ENCODE measurements at regions not wholly inside any gene's neighbourhood (a gene's known extent, or its start where the extent isn't known, plus 50 kb on each side); places are given as distances from the start of the nearest gene placed in this dataset.

DNA sequence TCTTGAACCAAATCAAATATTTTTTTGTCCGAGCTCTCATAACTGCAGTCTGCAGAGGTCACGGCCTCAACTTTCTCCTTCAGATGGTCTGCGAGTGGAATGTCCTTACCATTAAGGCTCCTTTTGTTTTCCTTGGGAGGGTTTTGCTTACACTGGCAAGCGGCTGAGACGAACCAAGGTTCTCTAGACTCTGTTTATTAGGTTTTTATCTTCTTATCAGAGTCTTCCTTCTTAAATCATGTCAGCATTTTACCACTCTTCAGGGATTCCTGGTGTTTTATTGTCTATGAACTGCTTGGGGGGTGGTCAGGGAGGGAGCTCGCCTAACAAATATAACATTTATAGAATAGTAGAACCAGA is 773.7 kb upstream of the NR2F2 start:
- Histone ChIP-seq H3K36me3 (no peaks in the 10 kb centered on the region), H3K9me3 (no peaks in the 10 kb centered on the region), H3K4me3 (no peak overlapping the region), H3K4me1 (no peaks in the 10 kb centered on the region), H3K27me3 (no peaks in the 10 kb centered on the region), H3K27ac (no peak overlapping the region)
- intact Hi-C loops (cut with DNase I): no loop called here
- no peak for DNase-seq
- TF ChIP-seq, protein P1, sequence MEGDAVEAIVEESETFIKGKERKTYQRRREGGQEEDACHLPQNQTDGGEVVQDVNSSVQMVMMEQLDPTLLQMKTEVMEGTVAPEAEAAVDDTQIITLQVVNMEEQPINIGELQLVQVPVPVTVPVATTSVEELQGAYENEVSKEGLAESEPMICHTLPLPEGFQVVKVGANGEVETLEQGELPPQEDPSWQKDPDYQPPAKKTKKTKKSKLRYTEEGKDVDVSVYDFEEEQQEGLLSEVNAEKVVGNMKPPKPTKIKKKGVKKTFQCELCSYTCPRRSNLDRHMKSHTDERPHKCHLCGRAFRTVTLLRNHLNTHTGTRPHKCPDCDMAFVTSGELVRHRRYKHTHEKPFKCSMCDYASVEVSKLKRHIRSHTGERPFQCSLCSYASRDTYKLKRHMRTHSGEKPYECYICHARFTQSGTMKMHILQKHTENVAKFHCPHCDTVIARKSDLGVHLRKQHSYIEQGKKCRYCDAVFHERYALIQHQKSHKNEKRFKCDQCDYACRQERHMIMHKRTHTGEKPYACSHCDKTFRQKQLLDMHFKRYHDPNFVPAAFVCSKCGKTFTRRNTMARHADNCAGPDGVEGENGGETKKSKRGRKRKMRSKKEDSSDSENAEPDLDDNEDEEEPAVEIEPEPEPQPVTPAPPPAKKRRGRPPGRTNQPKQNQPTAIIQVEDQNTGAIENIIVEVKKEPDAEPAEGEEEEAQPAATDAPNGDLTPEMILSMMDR (IDR thresholded peaks at IDR 0.05): no peak
- no peak for ATAC-seq

GRCh38 chr15:95557226-95558046 is 773.1 kb upstream of the NR2F2 start:
- TF ChIP-seq, protein P1 (IDR thresholded peaks at IDR 0.05): no peak
- peak overlapping the region in 1 of 2 donors; percentile 45 for H3K27ac ChIP-seq

DNA sequence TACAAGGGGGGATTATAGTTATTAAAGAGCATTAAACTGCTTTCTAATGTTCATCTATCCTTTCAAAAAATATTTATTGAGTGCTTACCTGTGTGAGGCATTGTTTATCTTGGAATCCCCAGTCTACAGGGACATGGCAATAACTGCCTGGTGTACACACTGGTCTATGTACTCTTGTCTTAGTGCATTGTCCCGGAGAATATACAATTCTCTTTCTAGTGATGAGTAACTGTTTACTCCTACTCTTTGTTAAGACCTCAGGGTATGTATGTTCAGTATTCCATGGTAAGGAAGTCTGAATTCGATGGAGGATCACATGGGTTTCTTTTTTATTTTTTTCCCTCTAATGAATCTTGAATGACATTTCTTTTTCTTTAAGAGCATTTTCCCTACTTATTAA is 772.4 kb upstream of the NR2F2 start:
- intact Hi-C loops (cut with DNase I): no loop called here
- no peaks in the 10 kb centered on the region for H3K4me1 ChIP-seq
- no peak overlapping the region for H3K4me3 ChIP-seq
- ATAC-seq (no peak), DNase-seq (no peak)
- TF ChIP-seq, protein P1 (IDR thresholded peaks at IDR 0.05): no peak
- peak overlapping the region in 1 of 2 donors; percentile 45 for H3K27ac ChIP-seq
- H3K9me3 ChIP-seq: no peaks in the 10 kb centered on the region
- H3K36me3 ChIP-seq: no peaks in the 10 kb centered on the region
- H3K27me3 ChIP-seq: no peaks in the 10 kb centered on the region

More at GRCh38 chr15:95557226-95558046, 773.1 kb upstream of the NR2F2 start:
- H3K9me3 ChIP-seq: no peaks in the 10 kb centered on the region
- intact Hi-C loops (cut with DNase I): no loop called here
- DNase-seq: no peak
- H3K4me3 ChIP-seq: no peak overlapping the region
- no peaks in the 10 kb centered on the region for H3K27me3 ChIP-seq
- peak; percentile 78 for ATAC-seq
- no peaks in the 10 kb centered on the region for H3K36me3 ChIP-seq
- H3K4me1 ChIP-seq: no peaks in the 10 kb centered on the region

- Histone ChIP-seq H3K27ac (no peak overlapping the region), H3K4me3 (no peak overlapping the region), H3K4me1 (no peaks in the 10 kb centered on the region), H3K27me3 (no peaks in the 10 kb centered on the region), H3K9me3 (no peaks in the 10 kb centered on the region), H3K36me3 (no peaks in the 10 kb centered on the region)
- DNase-seq (no peak), ATAC-seq (no peak)
- intact Hi-C loops (cut with DNase I): no loop called here
- TF ChIP-seq, protein P1 (IDR thresholded peaks at IDR 0.05): no peak
These were observed 771.6 kb upstream of the NR2F2 start for GRCh38 chr15:95558916-95559315.

- Histone ChIP-seq H3K4me1 (no peaks in the 10 kb centered on the region), H3K36me3 (no peaks in the 10 kb centered on the region), H3K9me3 (no peaks in the 10 kb centered on the region), H3K4me3 (no peak overlapping the region), H3K27ac (no peak overlapping the region), H3K27me3 (no peaks in the 10 kb centered on the region)
- TF ChIP-seq, protein P1 (IDR thresholded peaks at IDR 0.05): no peak
- no peak for DNase-seq
- peak; percentile 33 for ATAC-seq
- intact Hi-C loops (cut with DNase I): no loop called here
These were observed 770.6 kb upstream of the NR2F2 start for GRCh38 chr15:95559875-95560394.
